Right renal pelvis (tissue), 4 donors: ENCODE measurements at regions not wholly inside any gene's neighbourhood (a gene's known extent, or its start where the extent isn't known, plus 50 kb on each side); places are given as distances from the start of the nearest gene placed in this dataset.

Experiments used
- DNase-seq, 4 donors: peaks; one replicate each; pipeline ENCODE4 v3.0.0-alpha.2; 2013; ENCODE audit warnings: low read depth in 4 of 4, low spot score in 3 of 4, missing footprints in 1 of 4

DNA sequence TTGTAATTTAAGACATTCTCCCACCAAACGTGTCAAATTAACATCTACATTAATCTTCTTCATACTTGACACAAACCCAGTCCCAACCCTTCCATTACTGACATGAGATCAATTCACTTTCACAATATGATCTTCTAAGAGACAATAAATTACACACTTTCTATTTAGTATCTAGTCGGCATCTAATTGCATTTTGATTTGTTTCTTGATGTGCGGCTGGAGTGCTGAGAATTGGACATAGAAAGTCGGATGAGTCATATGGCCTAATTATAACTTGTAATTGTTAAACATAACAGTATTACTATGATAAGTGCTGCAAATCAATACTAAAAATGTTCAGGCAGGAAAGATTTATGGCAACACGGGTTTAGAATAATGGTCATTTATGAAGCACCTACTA lies 78.4 kb upstream of the RORA start:
- DNase-seq = no peak

DNA sequence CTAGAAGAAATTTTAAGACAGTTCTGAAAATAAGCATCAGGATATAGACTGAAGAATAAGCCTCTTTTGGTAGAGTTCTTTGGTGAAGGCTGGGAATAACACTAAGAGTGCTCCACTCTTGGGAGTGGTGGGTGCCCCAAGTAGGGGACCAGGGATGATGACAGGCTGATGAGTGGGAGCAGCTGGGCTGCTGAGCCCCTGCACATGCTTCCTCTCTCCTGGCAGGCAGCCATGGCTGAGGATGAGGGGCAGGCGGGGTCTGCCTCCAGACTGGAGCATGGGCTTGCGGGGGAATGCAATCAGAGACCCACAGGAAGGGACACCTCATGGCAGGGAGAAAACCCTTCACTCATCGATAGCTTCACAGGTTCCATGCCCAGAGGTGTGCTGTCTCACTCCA lies 72.6 kb upstream of the RORA start:
- no peak for DNase-seq

DNA sequence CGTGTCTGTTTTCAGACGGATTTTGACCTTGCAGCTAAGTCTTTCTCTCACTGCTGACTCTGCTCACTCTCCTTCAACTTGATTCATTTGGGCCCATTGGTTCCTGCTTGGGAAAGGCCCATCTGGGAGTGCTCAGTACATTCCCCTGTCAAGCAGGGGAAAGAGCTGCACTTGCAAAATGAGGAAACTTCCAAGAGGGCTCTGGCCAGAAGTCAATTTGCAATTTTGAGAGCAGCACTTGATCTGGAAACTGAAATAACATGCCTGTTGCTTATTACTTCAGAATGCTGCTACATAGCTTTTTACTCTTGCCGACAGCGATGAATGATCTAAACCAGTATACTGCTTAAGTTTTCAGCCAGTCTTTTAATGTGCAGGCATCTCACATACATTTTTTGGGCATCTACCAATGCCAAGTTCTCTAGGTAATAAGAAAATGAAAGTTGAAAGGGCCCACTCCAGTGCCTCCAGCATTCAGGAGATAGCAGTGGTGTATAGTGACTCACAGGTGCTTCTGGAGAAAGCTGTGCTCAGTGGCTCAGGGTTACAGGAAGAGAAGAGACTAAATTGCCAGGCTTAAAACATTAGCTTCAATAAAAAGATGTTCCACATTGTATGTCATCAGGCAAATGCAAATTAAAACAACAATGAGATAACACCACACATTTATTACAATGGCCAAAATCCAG lies 70.1 kb upstream of the RORA start:
- DNase-seq = peak in 2 of 4 donors; percentile 2 to 12

DNA sequence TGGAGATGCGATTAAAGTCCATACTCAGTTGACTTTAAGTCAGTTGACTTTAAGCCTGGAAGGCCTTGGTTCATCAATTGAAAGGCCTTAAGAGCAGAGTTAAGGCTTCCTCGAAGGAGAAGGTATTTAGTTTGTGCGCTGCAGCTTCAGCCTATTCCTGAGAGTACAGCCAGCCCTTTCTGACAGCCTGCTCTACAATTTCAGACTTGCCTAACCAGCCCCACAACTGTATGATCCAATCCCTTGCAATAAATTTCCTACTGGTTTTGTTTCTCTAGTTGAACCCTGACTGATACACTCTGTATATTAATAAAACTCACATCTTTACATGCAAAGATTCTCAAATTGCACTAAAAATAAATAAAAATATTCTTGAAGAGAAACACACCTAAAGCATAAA lies 66.1 kb upstream of the RORA start:
- no peak for DNase-seq

DNA sequence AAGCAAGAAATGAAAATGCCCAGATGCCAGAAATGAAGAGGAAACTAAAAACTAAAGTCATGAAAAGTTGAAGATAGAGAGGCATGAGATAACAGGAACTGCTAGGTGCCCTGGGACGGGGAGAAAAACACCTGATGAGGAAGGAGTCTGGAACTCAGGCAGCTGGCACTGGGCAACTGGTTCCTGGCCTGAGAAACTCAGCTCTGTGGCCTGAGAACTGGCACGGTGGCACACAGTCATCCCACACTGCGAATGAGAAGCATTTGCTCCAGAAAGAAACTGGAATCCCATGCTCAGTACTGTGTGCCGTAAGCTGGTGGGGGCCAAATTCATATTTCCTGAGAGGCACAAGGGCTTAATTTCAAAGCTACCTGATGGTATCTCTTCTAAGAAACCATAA lies 53.6 kb upstream of the RORA start:
- no peak for DNase-seq

DNA sequence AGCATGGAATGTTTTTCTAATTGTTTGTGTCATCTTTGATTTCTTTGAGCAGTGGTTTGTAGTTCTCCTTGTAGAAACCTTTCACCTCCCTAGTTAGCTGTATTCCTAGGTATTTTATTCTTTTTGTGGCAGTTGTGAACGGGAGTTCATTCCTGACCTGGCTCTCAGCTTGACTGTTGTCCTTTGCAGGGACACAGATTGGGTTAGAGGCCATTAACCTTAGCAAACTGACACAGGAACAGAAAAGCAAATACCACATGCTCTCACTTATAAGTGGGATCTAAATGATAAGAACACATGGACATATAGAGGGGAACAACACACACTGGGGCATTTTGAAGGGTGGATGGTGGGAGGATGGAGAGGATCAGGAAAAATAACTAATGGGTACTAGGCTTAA lies 52.2 kb upstream of the RORA start:
- DNase-seq = no peak
